OCI-LY1 (cell line): ENCODE measurements at regions not wholly inside any gene's neighbourhood (a gene's known extent, or its start where the extent isn't known, plus 50 kb on each side); places are given as distances from the start of the nearest gene placed in this dataset.

Experiments
- CTCF ChIP-seq: fragments of 200-600 bp; sonication (generic), shearing (Covaris generic); IDR thresholded peaks from 2 replicates; pipeline ENCODE4 v1.5.1; 2017; ENCODE audit warnings: mild to moderate bottlenecking, antibody characterized with exemption, low read length, moderate library complexity, mixed read lengths
- EZH2 ChIP-seq: fragments of 200-600 bp; sonication (generic), shearing (Covaris generic); IDR thresholded peaks from 2 replicates; pipeline ENCODE4 v1.8.0; 2017; ENCODE audit warnings: borderline replicate concordance, mixed run types, mild to moderate bottlenecking, antibody characterized with exemption, low read length, moderate library complexity, mixed read lengths

GRCh38 chr4:117740736-117741135, 293.6 kb upstream of the NDST3 start:
- no peak for TF ChIP-seq EZH2
- TF ChIP-seq CTCF = no peak
